SK-N-SH treated with all-trans-retinoic acid at 6 μM for 48 hours (cell line): ENCODE measurements at regions not wholly inside any gene's neighbourhood (a gene's known extent, or its start where the extent isn't known, plus 50 kb on each side); places are given as distances from the start of the nearest gene placed in this dataset.

Source experiments
- ATAC-seq: fragments of 200-7000 bp; cut with Tn5 transposase; 3 replicates; pipeline ENCODE4 v1.9.1; 2020; ENCODE audit warnings: mild to moderate bottlenecking, moderate library complexity
- ARNTL ChIP-seq: fragments of 450-650 bp; formaldehyde crosslinking; IDR thresholded peaks from 2 replicates; pipeline ENCODE4 v1.5.0; 2020; ENCODE audit warnings: low read depth, mild to moderate bottlenecking, moderate library complexity, borderline replicate concordance
- BACH2 ChIP-seq: fragments of 250-450 bp; sonication (Bioruptor Pico); IDR thresholded peaks from 2 replicates; pipeline ENCODE4 v1.9.0; 2021; ENCODE audit warnings: mild to moderate bottlenecking, borderline replicate concordance
- CREB5 ChIP-seq: fragments of 250-450 bp; sonication (Bioruptor Pico); IDR thresholded peaks from 2 replicates; pipeline ENCODE4 v1.5.1; 2020; ENCODE audit warnings: low read depth, mild to moderate bottlenecking, moderate library complexity
- CSDC2 ChIP-seq: fragments of 250-450 bp; sonication (Bioruptor Pico); IDR thresholded peaks from 2 replicates; pipeline ENCODE4 v1.5.0; 2020; ENCODE audit warnings: mild to moderate bottlenecking, moderate library complexity
- ESRRG ChIP-seq: fragments of 250-450 bp; sonication (Bioruptor Pico); IDR thresholded peaks from 2 replicates; pipeline ENCODE4 v1.6.1; 2021; ENCODE audit warnings: mild to moderate bottlenecking
- GLIS3 ChIP-seq: fragments of 250-450 bp; sonication (Bioruptor Pico); IDR thresholded peaks from 2 replicates; pipeline ENCODE4 v1.5.0; 2020; ENCODE audit warnings: mild to moderate bottlenecking, moderate library complexity
- ISL1 ChIP-seq: fragments of 250-450 bp; sonication (Bioruptor Pico); IDR thresholded peaks from 2 replicates; pipeline ENCODE4 v2.1.2; 2022; ENCODE audit warnings: mild to moderate bottlenecking, moderate library complexity
- PPARA ChIP-seq: fragments of 250-450 bp; sonication (Bioruptor Pico); IDR thresholded peaks from 2 replicates; pipeline ENCODE4 v1.5.0; 2020; ENCODE audit warnings: mild to moderate bottlenecking, borderline replicate concordance
- RARB ChIP-seq: fragments of 250-450 bp; sonication (Bioruptor Pico); IDR thresholded peaks from 2 replicates; pipeline ENCODE4 v1.8.0; 2021; ENCODE audit warnings: mild to moderate bottlenecking, moderate library complexity
- SNAI2 ChIP-seq: fragments of 250-450 bp; sonication (Bioruptor Pico); IDR thresholded peaks from 2 replicates; pipeline ENCODE4 v1.5.0; 2020; ENCODE audit warnings: mild to moderate bottlenecking, moderate library complexity
- TOX ChIP-seq: fragments of 250-450 bp; sonication (Bioruptor Pico); IDR thresholded peaks from 2 replicates; pipeline ENCODE4 v1.8.0; 2021; ENCODE audit warnings: mild to moderate bottlenecking, moderate library complexity, borderline replicate concordance
- TSHZ2 ChIP-seq: fragments of 250-450 bp; sonication (Bioruptor Pico); IDR thresholded peaks from 2 replicates; pipeline ENCODE4 v1.5.0; 2020; ENCODE audit warnings: mild to moderate bottlenecking, moderate library complexity
- ZC3H10 ChIP-seq: fragments of 250-450 bp; sonication (Bioruptor Pico); IDR thresholded peaks from 2 replicates; pipeline ENCODE4 v1.5.1; 2021; ENCODE audit warnings: mild to moderate bottlenecking, moderate library complexity
- ZFP3 ChIP-seq: fragments of 250-450 bp; sonication (Bioruptor Pico); IDR thresholded peaks from 2 replicates; pipeline ENCODE4 v1.5.0; 2020; ENCODE audit warnings: mild to moderate bottlenecking, moderate library complexity
- ZNF565 ChIP-seq: fragments of 450-650 bp; formaldehyde crosslinking; conservative IDR thresholded peaks from 2 replicates; pipeline ENCODE4 v1.5.0; 2020; ENCODE audit warnings: low read depth, mild to moderate bottlenecking, moderate library complexity
- ZNF70 ChIP-seq: fragments of 450-650 bp; formaldehyde crosslinking; IDR thresholded peaks from 2 replicates; pipeline ENCODE4 v1.5.0; 2020; ENCODE audit warnings: mild to moderate bottlenecking, moderate library complexity
- ZNF8 ChIP-seq: fragments of 450-650 bp; formaldehyde crosslinking; IDR thresholded peaks from 2 replicates; pipeline ENCODE4 v1.5.0; 2020; ENCODE audit warnings: mild to moderate bottlenecking, moderate library complexity
- TF ChIP-seq, protein P1 (sequence below): fragments of 250-450 bp; sonication (Bioruptor Pico); IDR thresholded peaks from 2 replicates; pipeline ENCODE4 v1.8.0; 2021; ENCODE audit warnings: low read depth, mild to moderate bottlenecking, moderate library complexity, borderline replicate concordance

GRCh38 chr16:17926866-17927399, 409.6 kb downstream of the NPIPA8 start (continued):
- TF ChIP-seq TSHZ2 (no peak), ZNF565 (CRISPR knock-in tag) (no peak), RARB (no peak), ESRRG (CRISPR knock-in tag) (no peak), BACH2 (CRISPR knock-in tag) (no peak), CSDC2 (CRISPR knock-in tag) (no peak)

GRCh38 chr16:17926461-17926860, 410.1 kb downstream of the NPIPA8 start:
- ATAC-seq: no peak
- TF ChIP-seq ZC3H10 (no peak), SNAI2 (CRISPR knock-in tag) (no peak), CSDC2 (CRISPR knock-in tag) (no peak), ARNTL (CRISPR knock-in tag) (no peak), ZNF70 (no peak), ZNF8 (no peak), PPARA (CRISPR knock-in tag) (no peak), GLIS3 (CRISPR knock-in tag) (no peak), TSHZ2 (no peak)
- TF ChIP-seq, protein P1, sequence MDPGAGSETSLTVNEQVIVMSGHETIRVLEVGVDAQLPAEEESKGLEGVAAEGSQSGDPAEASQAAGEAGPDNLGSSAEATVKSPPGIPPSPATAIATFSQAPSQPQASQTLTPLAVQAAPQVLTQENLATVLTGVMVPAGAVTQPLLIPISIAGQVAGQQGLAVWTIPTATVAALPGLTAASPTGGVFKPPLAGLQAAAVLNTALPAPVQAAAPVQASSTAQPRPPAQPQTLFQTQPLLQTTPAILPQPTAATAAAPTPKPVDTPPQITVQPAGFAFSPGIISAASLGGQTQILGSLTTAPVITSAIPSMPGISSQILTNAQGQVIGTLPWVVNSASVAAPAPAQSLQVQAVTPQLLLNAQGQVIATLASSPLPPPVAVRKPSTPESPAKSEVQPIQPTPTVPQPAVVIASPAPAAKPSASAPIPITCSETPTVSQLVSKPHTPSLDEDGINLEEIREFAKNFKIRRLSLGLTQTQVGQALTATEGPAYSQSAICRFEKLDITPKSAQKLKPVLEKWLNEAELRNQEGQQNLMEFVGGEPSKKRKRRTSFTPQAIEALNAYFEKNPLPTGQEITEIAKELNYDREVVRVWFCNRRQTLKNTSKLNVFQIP (CRISPR knock-in tag): no peak

DNA sequence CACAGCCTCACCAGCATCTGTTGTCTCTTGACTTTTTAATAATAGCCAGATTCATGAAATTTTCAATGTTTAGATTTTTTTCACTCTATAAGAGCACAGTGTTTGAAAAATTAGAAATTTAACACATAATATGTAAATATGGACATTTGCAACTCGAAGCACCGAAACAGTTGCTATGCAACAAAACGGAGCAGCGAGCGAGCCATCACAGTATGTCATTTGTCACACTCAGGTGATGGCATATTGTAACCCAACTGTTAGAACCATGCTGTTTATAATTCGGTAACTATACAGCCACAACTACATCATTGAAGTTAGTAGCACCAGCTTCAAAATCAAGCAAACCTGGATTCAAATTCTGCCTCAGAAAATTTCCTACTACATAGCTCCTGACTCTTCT, 410.8 kb downstream of the NPIPA8 start:
- no peak for ATAC-seq
- TF ChIP-seq TSHZ2: no peak

GRCh38 chr16:17921357-17921978, 415.1 kb downstream of the NPIPA8 start:
- ATAC-seq: 0 out of 3 replicates have a peak, but pooled peaks have one; percentile 52
- TF ChIP-seq, protein P1 (CRISPR knock-in tag): no peak
- TF ChIP-seq ZNF565 (CRISPR knock-in tag) (no peak), BACH2 (CRISPR knock-in tag) (no peak), CREB5 (CRISPR knock-in tag) (no peak), ESRRG (CRISPR knock-in tag) (no peak), ARNTL (CRISPR knock-in tag) (no peak), PPARA (CRISPR knock-in tag) (no peak), SNAI2 (CRISPR knock-in tag) (no peak), RARB (no peak), ZFP3 (no peak), ISL1 (CRISPR knock-in tag) (no peak), ZC3H10 (no peak), TOX (CRISPR knock-in tag) (no peak)
